GM12891 (cell line): ENCODE measurements at regions not wholly inside any gene's neighbourhood (a gene's known extent, or its start where the extent isn't known, plus 50 kb on each side); places are given as distances from the start of the nearest gene placed in this dataset.

Source experiments
- POLR2A ChIP-seq: IDR thresholded peaks from 2 replicates; pipeline ENCODE4 v1.6.1; 2011; ENCODE audit warnings: low read depth, low read length, control low read depth
- POLR2AphosphoS5 ChIP-seq: IDR thresholded peaks from 2 replicates; pipeline ENCODE4 v1.6.1; 2011; ENCODE audit warnings: low read depth, low read length, control low read depth
- TAF1 ChIP-seq: IDR thresholded peaks from 2 replicates; pipeline ENCODE4 v1.6.1; 2011; ENCODE audit warnings: low read depth, low read length, control low read depth

DNA sequence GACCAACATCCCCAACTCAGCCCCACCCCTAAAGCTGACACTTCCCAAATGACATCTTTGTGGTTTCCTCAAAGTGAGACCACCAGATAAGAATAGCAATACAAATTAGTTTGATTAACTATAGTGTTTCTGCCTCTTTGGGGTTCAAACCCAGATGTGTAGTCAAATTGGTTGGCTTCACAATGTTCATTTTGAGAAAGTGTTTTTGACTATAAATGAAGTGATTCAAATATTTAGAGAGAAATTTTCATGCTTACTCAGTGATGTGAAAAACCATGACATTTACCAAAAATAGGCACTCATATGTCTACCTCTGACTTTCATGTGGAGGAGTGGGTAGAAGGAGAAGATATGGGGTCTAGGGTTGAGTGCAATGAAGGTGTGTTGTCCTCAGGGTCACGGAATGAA, 218.4 kb downstream of the BCAT1 start:
- TF ChIP-seq POLR2A (no peak), TAF1 (no peak), POLR2AphosphoS5 (no peak)
